ENCODE measurements at regions not wholly inside any gene's neighbourhood (a gene's known extent, or its start where the extent isn't known, plus 50 kb on each side); places are given as distances from the start of the nearest gene placed in this dataset.

DNA sequence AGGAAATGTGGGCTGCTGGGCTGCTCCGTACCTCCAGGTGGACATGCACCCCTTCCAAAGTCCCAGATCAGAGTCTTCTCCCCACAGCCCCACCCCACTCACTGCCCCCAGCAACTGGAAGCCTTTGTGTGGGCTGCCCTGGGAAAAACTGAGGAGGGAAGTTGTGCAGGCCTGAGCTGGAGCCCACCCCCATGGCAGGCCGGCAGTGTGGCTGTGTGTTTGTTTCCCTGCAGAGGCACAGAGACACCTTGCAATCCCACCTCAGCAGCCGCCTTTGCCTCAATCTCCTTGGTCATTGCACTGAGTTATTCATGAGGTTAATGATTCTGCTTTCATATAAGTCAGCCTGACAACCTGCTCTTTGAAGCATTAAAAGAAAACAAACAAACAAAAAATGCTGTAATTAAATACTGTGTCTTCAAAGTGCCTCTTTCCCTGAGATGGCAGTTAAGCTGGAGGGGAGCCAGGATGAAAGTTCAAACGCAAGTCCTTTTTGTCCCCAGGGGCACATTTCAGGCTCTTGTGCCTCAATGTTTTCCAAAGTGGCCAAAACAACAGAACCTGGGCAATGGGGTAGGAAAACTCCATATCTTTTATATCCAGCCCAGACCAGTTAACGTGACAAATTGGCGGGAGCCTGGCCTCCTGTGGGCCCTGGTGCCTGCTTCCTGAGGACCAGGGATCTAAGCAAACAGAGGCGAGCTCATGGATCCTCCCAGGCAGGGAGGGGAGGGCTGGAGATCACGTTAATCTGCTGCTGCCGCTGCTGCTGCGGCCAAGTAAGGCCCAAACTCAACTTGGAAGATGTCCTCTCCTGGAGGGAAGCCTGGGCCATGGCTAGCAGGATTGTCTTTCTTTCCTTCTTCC lies 51.9 kb upstream of the TSPAN11 start:
- no peak for DNase-seq (ENCODE audit: low read depth in 2 of 3, low spot score in 1 of 3)

GRCh38 chr12:30870491-30871265 lies 55.9 kb upstream of the TSPAN11 start:
- no peak for DNase-seq (ENCODE audit: low read depth in 2 of 3, low spot score in 1 of 3)

DNA sequence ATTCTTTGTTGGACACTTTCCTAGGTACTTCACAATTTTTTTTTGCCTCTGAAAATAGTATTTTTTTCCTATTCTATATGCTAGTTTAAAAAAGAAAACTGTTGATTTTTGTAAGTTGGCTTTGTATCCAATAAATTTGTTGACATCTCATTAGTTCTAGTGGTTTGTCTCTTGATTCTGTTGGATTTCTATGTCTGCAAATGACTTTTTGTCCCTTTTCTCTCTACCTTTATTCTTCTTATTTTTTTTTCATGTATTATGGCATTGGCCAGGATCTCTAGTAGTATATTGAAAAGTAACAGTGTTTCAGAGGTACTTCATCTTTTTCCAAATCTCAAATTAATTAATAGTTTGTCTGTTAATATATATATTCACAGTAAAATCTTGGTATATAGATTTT lies 59.1 kb upstream of the TSPAN11 start:
- no peak for DNase-seq (ENCODE audit: low read depth in 2 of 3, low spot score in 1 of 3)

GRCh38 chr12:30866256-30866655 lies 60.3 kb upstream of the TSPAN11 start:
- no peak for DNase-seq (ENCODE audit: low read depth in 2 of 3, low spot score in 1 of 3)

- no peak for DNase-seq (ENCODE audit: low read depth in 2 of 3, low spot score in 1 of 3)
These were observed 62.7 kb upstream of the TSPAN11 start for GRCh38 chr12:30863839-30864238.

GRCh38 chr12:30862486-30862885 lies 64.1 kb upstream of the TSPAN11 start:
- DNase-seq (ENCODE audit: low read depth in 2 of 3, low spot score in 1 of 3) = no peak

- no peak for DNase-seq (ENCODE audit: low read depth in 2 of 3, low spot score in 1 of 3)
These were observed 67.3 kb upstream of the TSPAN11 start for GRCh38 chr12:30859226-30859625.

DNA sequence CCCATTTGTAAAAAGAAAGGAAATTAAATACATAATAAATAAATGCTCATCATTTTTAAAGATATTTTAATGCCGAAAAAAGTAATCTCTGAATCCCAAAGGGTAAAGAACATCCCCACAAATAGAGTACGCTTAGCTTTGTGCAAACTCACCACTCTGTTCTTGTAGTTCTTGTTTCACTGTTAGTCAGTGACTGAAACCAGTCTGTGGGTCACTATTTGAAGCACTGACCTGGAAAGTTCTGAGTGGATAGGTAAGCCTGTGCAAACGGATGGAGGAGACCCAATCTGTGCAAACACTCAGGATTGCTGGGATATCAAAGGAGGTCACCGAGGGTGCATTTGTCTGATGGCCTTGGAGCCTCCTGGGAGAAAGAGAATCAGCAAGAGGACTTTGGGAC lies 68.1 kb upstream of the TSPAN11 start:
- no peak for DNase-seq (ENCODE audit: low read depth in 2 of 3, low spot score in 1 of 3)

DNA sequence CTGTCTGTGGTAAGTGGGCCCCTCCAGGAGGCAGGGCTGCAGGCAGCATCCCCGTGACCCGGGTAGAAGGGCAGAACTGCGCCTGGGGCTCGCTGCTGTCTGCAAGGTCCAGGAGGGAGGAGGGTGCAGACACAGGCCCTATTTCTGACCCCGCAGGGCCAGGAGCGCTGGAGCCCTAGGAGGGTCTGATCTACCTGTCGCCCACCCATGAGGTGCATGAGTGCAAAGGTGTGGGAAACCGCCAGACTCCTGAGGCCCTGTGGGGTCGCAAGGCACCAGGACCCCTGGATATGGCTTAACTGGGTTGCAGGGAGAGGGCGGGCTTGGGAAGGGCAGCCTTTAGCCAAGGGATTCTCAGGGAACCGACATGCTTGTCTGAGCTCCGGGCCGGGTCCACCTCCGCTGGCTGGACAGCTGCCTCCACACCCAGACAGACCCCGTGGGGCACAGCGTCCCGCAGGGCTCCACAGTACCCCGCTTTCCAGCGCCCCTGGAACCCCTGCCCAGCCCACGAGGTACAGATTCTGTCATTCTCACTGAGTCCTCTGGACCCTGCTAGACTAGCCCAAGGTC lies 72.9 kb upstream of the TSPAN11 start:
- no peak for DNase-seq (ENCODE audit: low read depth in 2 of 3, low spot score in 1 of 3)

DNA sequence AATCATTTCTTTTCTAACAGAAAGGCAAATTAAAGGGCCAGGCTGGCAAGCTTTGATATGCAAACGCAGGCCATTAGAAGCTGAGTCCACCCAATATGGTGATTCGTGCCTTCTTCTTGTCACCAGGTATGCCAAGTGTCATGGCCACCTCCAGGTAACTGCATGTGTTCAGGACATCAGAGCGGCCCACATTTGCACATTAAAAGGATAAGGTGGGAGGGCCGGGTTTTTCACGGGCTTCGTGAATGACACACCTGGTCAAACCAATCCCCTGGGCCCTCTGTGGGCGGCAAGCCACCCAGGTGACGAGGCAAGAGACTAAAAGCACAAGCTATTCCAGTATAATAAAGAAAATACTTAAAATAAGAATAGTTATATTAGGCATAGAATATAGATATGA lies 75.9 kb upstream of the TSPAN11 start:
- no peak for DNase-seq (ENCODE audit: low read depth in 2 of 3, low spot score in 1 of 3)

GRCh38 chr12:30847259-30847658 lies 79.3 kb upstream of the TSPAN11 start:
- DNase-seq (ENCODE audit: low read depth in 2 of 3, low spot score in 1 of 3) = peak in 1 of 3 donors; percentile 51

DNA sequence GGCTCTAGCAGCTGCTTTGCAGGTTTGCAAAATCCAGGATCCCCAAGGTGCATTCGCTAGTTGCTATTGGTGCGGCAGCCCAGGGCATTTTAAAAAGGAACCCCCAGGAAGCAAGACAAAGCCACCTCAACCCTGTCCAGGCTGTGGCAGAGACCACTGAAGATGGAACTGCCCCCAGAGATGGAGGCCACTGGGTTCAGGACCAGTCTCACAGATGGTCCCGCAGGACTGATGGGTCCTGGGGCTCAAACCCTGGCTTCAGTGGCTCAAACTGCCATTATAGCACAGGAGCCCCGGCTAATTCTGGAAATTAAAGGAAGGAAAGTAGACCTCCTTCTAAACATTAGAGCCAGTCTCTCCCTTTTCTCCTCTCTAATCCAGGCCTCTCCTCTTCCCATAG lies 79.8 kb upstream of the TSPAN11 start:
- DNase-seq (ENCODE audit: low read depth in 2 of 3, low spot score in 1 of 3) = no peak

- no peak for DNase-seq (ENCODE audit: low read depth in 2 of 3, low spot score in 1 of 3)
These were observed 80.9 kb upstream of the TSPAN11 start for GRCh38 chr12:30845676-30846075.

- DNase-seq (ENCODE audit: low read depth in 2 of 3, low spot score in 1 of 3) = no peak
These were observed 83.3 kb upstream of the TSPAN11 start for GRCh38 chr12:30843211-30843610.

GRCh38 chr12:30840715-30841114 lies 85.8 kb upstream of the TSPAN11 start:
- no peak for DNase-seq (ENCODE audit: low read depth in 2 of 3, low spot score in 1 of 3)

DNA sequence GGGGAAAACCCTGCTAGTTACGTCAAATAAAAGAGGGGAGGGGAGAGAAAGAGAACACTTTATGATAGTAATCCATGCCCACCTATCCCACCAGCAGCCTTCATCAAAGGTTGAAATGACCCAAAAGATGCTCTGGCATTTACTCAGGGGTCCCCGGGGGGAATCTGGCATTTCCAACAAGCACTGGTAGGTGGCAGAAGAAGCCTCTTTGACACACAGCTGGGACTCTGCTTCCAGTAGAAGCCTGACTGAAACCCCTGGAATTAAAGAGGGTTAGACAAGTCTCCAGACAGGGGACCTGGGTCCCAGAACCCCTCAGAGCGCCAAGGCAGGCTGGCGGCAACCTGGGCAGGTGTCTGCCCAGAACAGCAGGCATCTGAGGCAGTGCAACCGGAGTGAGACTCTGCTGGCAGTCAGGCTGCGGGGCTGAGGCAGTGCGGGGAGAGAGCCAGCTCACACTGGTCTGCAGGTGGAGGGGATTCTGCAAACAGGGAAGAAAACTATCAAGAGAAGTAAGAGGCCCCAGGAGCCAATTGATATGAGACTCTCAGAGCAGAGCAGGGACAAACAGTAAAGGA lies 85.0 kb upstream of the CAPRIN2 start:
- DNase-seq (ENCODE audit: low read depth in 2 of 3, low spot score in 1 of 3) = no peak

DNA sequence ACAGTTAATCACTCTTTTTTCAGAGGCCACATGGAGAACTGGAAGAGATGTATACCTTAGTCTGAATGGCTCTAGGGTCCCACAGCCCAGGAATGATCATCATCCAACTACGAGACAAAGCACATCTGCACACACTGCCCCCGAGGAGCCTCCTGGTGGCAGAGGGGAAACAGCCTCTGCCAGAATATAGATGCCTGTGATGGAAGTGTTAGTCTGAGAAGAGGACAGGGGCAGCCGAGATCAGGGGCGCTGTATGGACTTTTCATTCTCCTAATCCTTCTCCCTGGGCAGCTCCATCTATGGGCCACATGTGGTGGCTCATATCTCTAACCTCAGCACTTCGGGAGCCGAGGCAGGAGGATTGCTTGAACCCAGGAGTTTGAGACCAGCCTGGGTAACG lies 82.8 kb upstream of the CAPRIN2 start:
- DNase-seq (ENCODE audit: low read depth in 2 of 3, low spot score in 1 of 3) = no peak

DNA sequence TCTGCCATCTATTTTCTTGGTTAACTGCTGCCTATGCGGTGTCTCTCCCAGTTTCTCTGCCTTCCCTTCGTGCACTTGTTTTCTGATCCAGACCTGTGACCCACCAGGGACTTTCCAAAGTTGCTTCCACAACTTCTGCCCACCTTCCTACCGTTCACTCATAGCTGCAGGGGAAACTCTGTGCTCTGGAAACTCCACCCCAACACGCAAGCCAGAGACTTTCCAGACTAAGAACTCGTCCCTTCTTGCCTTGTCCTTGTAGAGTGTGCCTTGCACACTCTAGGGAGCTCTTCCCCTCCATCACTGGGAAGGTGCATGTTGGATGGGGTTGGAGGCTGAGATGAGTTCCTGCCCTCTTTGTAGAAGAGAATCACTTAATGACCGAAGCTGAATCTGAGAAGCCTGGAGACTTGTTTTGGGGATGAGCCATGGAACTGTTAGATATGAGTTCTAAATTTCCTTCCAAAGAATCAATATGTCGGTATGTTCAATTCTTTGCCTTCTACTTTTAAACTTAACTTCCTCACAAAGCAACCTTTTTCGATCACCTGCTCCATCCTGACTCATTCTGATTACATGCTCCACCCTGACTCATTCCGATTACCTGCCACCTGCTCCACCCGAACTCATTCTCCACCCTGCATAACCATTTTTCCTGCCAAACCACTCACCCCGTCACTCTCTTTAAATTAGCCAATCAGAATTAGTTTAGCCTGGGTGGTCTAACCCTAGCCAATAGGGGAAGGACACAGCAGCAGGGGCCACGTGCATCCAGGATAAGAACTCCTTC lies 82.1 kb upstream of the CAPRIN2 start:
- no peak for DNase-seq (ENCODE audit: low read depth in 2 of 3, low spot score in 1 of 3)

- no peak for DNase-seq (ENCODE audit: low read depth in 2 of 3, low spot score in 1 of 3)
These were observed 80.5 kb upstream of the CAPRIN2 start for GRCh38 chr12:30835216-30835615.

DNA sequence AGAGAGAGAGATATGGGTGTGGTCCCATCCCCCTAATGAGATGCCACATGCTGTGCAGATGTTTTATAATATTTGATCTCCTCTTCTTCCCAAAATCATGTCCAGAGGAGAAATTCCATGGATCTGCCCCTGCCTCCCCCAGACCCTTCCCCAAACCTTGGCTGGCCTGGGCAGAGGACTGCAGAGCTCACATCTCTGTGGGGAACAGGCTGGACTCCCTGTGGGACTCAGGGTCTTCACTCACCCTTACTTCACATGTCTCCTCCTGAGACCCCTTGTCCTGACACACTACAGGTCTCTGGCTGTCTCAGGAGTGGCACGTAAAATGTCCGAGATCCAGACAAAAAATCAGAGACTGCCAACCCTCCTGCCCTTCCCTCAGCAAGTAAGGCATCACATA lies 76.0 kb upstream of the CAPRIN2 start:
- DNase-seq (ENCODE audit: low read depth in 2 of 3, low spot score in 1 of 3) = no peak

- DNase-seq (ENCODE audit: low read depth in 2 of 3, low spot score in 1 of 3) = no peak
These were observed 75.1 kb upstream of the CAPRIN2 start for GRCh38 chr12:30829876-30830275.

All from stimulated activated CD4-positive, alpha-beta T cell treated with anti-CD3 and anti-CD28 coated beads, Interleukin-12 subunit alpha, Interleukin-12 subunit beta, amount 100 ng/mL, for 48 hours (primary cell).